CD4-positive, alpha-beta T cell treated with Interleukin-10 for 1 hour (primary cell): ENCODE measurements at regions not wholly inside any gene's neighbourhood (a gene's known extent, or its start where the extent isn't known, plus 50 kb on each side); places are given as distances from the start of the nearest gene placed in this dataset.

Experiments
- DNase-seq: peaks from one replicate; pipeline ENCODE4 v3.0.0-alpha.2; 2020

- no peak for DNase-seq
Measured at GRCh38 chr2:30310371-30310770, 79.0 kb downstream of the LBH start.

DNA sequence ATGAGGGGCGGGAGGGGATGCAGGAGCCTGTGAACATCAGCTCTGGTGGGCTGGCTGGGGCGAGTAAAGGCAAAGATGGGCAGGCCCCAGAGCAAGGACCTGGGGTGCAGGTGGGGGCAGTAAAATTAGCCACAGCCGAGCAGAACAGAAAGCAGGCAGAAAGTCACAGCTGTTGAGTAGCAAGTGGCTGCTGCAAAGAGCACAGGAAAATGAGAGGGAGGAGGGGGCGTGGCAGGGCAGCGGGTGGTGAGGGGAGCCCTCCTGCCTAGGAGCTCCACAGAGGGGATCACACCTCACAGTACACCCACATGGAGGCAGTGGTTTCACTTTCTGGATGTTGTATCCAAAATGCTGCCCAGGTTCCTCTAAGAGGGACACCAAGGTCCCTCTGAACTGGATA lies 79.6 kb downstream of the LBH start:
- no peak for DNase-seq

- no peak for DNase-seq
Measured at GRCh38 chr2:30311711-30312110, 80.4 kb downstream of the LBH start.

DNA sequence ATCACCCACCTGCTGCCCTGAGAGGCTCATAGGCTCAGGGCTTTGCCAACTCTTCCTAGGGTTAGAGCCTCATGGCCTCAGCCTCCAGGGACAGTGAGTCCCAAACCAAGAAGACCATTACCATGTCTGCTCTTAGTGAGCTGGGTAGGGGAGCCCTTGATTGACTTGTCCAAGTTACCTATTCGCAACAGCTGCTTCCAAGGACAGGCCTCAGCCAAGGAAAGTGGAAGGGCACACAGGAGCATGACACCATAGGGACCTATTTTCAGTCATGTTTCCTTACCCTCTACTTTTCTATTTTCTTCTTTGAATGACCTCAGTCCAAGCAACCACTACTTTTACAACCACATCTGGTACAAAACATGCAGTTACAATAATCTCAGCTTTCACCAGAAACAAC lies 81.6 kb downstream of the LBH start:
- DNase-seq, result no peak

GRCh38 chr2:30314981-30315380 lies 83.6 kb downstream of the LBH start:
- DNase-seq, result no peak

GRCh38 chr2:30315391-30316063 lies 84.2 kb downstream of the LBH start:
- peak; percentile 54 for DNase-seq

DNA sequence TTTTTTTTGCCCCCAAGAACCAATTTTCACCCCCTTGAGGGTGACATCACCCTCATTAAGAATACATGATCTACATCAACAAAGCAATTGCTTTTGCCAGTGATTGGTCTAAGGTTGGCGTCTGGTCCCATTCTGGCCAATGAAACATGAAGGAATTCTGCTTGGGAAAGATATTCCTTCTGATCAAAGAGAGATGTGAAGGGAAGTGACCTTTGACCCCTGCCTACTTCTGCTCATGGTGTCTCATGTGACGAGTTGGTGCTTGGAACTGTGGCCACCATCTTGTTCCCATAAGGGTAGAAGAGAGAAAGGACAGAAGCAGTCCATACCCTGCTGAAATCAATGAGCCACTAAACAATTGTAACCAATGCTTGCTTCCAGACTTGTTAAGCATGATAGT lies 85.1 kb downstream of the LBH start:
- no peak for DNase-seq

- no peak for DNase-seq
Measured at GRCh38 chr2:30318987-30319782, 87.9 kb downstream of the LBH start.

DNA sequence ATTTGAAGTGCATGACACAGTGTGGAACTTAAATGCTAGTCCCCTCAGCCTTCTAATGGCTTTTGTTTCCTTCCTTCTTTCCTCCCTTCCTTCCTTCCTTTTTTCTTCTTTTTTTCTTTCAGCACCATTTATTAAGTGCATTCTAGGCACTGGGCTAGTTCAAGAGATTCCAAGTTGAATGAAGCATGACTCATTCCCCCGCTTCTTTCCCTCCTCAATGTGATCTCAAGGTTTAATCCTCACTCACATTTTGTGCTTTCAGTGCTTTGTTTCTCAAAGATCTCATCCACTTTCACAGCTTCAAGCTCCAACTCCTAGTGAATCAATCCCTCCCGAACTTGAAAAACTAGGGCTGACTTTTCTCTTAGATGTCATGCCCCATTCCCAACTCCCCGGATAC lies 90.1 kb downstream of the LBH start:
- no peak for DNase-seq

DNA sequence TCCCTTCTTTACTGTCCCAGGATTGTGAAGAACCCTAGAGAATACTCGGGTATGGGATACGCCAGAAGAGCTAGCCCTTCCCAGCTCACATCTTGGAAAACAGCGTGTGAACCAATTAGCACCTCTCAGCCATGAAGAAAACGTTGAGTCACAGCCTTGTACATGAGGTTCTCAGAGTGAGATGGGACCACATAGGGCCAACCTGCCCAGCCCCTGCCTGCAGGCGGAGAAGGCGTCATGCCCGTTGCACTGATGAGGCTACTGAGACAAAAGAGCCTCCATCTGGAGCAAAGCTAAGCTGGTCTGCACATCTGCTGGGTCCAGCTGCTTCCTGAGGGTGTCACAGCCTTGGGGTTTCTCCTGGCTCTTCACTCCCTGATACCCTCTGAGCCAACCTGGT lies 92.2 kb downstream of the LBH start:
- DNase-seq, result no peak

- DNase-seq, result no peak
Measured at GRCh38 chr2:30324245-30324908, 93.0 kb downstream of the LBH start.

DNA sequence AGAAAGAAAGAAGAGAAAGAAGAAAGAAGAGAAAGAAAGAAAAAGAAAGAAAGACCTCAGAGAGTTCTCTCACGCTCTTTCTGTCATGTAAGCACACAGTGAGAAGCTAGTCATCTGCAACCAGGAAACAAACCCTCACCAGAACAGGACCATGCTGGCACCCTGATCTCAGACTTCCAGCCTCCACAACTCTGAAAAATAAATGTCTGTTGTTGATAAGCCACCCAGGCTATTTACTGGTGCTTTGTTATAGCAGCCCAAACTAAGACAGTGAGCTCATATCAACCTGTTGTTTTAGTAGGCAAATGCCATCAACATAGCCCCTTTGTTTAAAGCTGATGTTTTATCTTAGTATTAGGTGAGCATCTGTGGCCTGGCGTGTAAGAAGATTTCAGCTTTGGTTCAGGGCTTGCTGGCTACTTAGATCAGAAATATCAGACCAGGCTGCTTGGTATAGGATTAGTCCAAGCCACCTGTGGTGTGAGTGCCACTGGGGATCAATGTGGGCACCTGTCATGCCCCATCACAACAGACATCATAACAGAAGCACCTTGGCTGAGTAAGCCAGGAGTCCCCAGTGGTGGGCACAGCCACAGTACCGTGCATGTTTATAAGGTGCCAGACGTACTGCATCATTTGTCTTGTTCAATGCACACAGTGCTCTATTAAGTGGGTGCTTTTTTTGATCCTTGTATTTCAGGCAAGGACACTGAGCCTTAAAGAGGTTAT lies 94.4 kb downstream of the LBH start:
- DNase-seq, result no peak

DNA sequence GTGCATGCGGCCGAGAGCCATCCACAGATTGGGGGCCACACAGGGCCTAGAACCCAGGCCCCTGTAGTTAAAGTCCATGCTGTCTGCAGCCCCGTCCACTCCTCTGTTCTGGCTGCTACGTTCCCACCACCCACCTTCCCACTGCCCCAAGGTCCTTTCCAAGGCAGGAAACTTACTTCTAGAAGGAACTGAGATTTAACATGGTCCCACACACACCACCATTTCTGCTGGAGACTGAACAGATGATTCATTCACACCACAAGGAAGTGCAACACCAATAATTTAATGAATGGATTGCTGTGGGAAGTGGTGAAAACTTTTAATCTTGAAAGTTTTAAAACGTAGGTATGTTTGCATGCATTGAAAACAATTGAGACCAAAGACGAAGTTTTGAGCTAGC lies 95.2 kb downstream of the LBH start:
- DNase-seq, result no peak

- no peak for DNase-seq
Measured at GRCh38 chr2:30331038-30331437, 99.7 kb downstream of the LBH start.

GRCh38 chr2:30331869-30332268 lies 100.5 kb downstream of the LBH start:
- no peak for DNase-seq

DNA sequence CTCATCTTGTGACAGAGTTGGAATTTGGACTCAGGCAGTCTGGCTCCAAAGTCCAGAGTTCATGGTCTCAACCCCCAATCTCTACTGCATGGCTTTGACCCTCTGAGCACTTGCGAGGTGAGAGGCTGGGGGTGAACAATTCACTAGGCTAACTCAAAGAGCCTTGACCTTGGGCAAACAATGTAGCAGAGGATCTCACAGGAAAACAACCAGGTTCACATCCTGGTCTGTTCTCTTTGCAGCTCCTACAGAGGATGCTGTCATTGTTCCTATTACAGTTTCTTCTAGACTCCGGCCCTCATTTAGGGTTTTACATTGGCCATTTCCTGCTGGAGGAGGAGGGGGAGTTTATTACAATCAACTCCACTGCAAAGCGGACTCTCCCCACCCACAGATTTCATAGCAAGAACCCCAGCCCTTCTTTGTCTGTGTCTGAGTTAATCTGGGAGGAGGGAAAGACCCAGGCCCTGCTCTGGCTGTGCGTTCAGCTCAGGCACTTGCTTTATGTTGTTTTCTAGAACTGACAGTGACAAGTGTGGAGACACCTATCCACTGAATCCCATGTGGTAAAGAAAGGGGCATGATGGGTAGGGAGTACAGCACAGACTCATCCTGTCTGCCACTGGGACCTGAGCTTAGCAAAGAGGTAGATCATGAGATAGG lies 101.6 kb downstream of the LBH start:
- DNase-seq, result no peak

DNA sequence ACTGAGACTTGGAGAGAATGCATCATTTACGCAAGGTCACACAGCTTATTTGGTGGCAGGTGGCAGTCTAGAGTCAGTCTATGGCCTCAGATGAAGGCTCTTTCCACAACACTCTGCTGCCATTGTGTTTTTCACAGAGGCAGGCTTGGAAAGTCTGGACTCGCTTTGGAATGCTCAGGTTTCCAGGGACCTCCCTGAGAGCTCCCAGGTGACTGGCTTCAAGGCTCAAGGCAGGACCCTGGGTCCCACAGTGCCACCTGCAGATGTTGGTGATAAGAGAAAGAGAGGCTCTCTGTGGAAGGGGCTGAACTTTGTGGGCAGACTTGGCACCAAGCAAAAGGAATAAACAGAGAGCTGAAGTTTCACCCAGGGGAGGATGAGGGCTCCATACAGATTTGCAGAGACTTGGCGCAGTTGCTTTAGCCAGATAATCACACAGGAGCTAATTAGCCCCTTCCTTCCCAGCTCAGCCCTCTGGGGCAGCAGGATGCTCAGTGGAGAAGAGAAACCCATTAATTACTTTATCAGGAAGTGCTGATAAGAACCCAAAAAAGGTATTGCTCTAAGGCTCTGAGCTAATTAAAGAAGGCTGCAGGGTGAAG lies 103.5 kb downstream of the LBH start:
- DNase-seq, result peak; percentile 26

DNA sequence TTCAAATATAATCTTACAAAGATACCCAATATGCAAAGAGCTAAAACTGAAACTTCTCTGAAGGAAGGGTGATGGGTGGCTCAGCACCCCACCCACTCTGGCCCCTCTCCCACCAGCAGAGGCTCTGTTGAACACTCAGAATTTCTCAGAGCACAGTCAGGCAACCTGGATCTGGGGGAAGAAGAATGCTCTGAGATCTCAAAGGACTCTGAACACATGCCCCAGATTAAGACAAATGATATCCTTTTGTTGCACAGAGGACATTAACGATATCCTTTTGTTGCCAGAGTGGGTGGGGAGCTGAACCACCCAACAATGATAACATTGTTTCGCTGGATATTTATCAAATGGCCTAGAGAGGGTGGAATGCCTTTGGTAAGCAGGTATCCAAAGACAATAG lies 104.8 kb downstream of the LBH start:
- no peak for DNase-seq

DNA sequence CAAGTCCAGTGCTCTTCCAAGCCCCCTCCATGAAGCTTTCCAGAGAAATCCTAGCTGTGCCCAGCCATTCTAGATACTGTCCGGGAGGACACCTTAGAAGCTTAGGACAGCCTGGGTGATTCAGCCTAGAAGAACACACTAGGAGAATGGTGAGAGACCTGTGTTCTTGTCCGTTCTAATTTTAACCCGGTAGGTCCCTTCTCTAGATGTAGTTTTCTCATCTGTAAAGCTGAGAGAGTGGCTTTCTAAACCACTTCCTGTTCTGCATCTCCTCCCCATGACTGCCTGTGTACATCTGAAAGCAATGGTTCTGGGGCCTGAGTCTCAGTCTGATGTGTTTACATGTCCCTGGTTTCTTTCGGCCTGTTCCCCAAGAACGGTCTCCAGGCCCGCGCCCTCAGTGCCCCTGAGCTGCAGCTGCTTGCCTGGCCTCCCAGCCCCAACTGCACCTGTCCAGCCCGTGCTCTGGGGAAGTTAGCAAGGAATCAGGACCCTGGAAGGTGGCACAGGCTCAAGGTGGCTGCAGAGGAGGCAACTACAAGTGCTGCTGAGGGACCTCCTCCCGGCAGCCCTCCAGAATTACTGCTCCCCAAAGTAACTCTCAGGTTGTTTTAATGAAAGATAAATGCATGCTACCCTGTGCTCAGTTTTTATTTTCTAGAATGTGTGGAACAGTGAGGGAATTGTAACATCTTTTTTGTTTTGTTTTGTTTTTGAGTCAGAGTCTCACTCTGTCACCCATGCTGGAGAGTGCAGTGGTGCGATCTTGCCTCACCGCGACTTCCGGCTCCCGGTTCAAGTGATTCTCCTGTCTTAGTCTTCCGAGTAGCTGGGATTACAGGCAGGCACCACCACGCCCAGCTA lies 105.9 kb downstream of the LBH start:
- peak; percentile 67 for DNase-seq

GRCh38 chr2:30338475-30338874 lies 107.1 kb downstream of the LBH start:
- no peak for DNase-seq

DNA sequence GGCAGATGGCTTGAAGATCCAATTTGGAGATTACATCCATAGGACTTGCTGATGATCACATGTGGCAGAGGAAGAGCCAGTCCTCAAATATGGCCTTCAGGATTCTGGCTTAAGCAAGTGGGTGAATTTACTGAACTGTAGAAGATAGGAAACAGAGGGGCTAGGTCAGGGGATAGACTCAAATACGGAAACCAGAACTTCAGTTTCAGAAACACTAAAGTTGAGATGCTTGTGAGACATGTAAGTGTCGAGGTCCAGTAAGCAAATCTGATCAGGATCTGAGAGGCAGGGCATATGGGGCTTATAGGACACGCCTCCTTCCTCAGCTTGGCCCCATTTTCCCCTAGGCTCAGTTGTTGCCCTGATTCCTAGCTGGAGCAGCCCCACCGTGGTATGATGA lies 107.7 kb downstream of the LBH start:
- no peak for DNase-seq
